ENCODE measurements at regions not wholly inside any gene's neighbourhood (a gene's known extent, or its start where the extent isn't known, plus 50 kb on each side); places are given as distances from the start of the nearest gene placed in this dataset.

DNA sequence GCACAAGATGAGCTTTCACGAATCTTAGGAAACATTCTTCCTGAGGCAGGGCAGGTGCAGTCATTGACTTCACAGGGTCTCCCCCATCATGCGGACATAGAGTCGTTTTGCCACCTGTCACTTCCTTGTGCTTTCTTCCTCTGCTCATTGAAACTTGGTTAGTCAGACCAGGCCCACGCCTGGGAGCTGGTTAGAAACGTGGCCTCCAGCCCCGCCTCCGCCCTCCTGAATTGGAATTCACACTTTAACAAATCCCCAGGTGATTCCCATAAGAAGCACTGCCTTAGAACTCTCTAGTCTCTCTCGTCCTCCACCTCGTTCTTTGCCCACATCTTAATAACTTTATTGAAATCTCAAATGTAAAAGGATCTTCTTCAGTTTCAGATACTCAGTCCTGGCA is 265.5 kb upstream of the FZD8 start:
- no peak for DNase-seq
- no peak overlapping the region for H3K4me3 Mint-ChIP-seq
- no peaks in the 10 kb centered on the region for H3K36me3 Mint-ChIP-seq (ENCODE audit: insufficient read depth)
- no peak for ATAC-seq
- no peaks in the 10 kb centered on the region for H3K4me1 Mint-ChIP-seq (ENCODE audit: low read depth)
- no peaks in the 10 kb centered on the region for H3K27me3 Mint-ChIP-seq (ENCODE audit: low read depth)
- no peaks in the 10 kb centered on the region for H3K9me3 Mint-ChIP-seq

DNA sequence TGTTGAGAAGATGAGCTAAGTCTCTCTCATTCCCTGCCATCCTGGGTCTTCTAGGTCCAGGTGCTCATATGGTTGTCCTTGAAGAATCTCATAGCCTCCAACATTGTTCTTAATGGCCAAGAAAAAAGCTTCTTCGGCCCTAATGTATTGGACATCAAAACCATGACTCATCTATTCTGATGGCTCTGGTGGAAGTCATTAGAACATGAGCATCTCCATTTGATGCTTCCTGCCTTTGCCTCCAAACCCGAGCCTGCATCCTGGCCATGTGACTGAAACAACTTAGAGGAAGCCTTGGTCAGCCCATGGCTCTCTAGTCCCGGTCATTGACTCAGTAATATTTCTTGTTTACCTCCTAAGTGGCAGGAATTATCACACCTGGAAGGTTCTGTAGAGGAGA is 264.1 kb upstream of the FZD8 start:
- Mint-ChIP-seq H3K4me3 (no peak overlapping the region), H3K4me1 (ENCODE audit: low read depth) (no peaks in the 10 kb centered on the region), H3K36me3 (ENCODE audit: insufficient read depth) (no peaks in the 10 kb centered on the region), H3K9me3 (peaks cover 3% of the 10 kb centered on the region), H3K27me3 (ENCODE audit: low read depth) (no peaks in the 10 kb centered on the region)
- DNase-seq: no peak
- ATAC-seq: no peak

DNA sequence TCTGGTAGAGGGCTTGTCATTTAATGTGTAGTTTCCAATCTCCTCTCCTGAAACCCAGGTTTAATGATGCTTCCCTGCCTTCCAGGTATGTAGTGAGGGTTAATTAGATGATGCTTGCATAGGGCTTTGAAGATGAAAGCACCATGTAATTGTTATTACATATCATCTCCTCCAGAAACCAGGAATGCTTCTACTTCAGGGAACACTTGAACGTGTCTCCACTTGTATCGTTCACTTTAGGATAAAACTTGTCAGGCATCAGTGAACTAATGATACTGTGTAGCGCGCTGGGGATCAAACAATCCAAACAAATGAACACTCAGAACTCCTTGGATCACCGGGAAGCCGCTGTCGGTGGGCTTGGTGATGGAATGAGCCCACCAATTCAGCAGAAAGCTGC is 260.9 kb upstream of the FZD8 start:
- peaks cover 3% of the 10 kb centered on the region for H3K9me3 Mint-ChIP-seq
- no peaks in the 10 kb centered on the region for H3K36me3 Mint-ChIP-seq (ENCODE audit: insufficient read depth)
- DNase-seq (no peak), ATAC-seq (no peak)
- no peaks in the 10 kb centered on the region for H3K4me1 Mint-ChIP-seq (ENCODE audit: low read depth)
- no peaks in the 10 kb centered on the region for H3K27me3 Mint-ChIP-seq (ENCODE audit: low read depth)
- H3K4me3 Mint-ChIP-seq: no peak overlapping the region

DNA sequence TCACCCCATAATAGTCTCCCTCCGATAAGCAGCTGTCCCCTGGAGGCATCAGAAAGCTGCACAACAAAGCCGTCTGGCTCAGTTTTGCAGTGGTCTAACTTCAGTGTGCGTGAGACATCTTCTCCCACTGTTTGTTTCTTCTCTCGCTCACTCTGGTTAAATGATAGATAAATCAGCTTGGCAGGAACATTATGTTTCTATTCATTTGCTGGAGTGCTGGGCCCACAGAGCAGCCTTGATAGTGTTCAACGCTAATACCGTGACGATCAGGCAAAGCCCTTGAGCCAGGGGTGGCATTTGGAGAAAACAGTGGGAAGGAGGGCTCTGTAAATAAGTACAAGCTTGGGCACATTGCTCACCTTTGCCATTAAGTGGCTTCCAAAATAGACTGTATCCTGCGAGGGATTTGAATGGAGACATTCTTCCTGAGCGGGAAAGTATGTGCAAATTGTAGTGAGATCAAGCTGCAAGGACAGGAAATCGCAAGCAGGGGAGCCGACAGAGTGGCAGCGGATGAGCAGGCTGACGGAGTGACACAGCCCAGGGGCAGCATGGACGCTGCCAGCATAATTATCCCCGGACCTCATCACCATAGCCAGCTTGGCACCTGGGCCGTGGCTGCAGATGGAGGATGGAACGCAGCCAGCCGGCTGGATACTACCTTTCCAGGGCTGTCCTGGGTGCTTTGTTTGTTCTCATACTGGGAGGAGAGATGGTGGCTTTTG is 256.8 kb upstream of the FZD8 start:
- Mint-ChIP-seq H3K27me3 (ENCODE audit: low read depth) (no peaks in the 10 kb centered on the region), H3K4me3 (no peak overlapping the region), H3K36me3 (ENCODE audit: insufficient read depth) (no peaks in the 10 kb centered on the region), H3K4me1 (ENCODE audit: low read depth) (no peaks in the 10 kb centered on the region), H3K9me3 (peaks cover 8% of the 10 kb centered on the region)
- ATAC-seq: no peak
- no peak for DNase-seq

DNA sequence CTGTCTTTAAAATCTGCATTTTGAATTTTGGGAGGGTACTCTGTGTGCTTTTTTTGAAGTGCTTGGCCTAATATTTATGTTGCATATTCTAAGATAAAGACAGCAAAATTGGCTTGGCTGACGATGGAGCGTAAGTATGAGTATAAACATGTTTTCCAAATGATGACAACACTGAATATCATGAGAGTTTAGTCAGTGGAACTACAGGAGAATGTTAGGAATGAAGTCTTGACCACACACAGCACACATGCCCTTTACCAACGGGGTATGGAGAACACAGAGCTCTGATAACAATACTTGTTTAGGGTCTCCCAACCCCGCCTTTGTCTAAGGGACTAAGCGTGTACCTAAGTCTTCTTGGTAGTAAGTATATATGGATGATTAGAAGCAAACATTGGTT is 253.9 kb upstream of the FZD8 start:
- H3K36me3 Mint-ChIP-seq (ENCODE audit: insufficient read depth): no peaks in the 10 kb centered on the region
- no peak for ATAC-seq
- no peak overlapping the region for H3K4me3 Mint-ChIP-seq
- peaks cover 7% of the 10 kb centered on the region for H3K9me3 Mint-ChIP-seq
- DNase-seq: no peak
- no peaks in the 10 kb centered on the region for H3K4me1 Mint-ChIP-seq (ENCODE audit: low read depth)
- H3K27me3 Mint-ChIP-seq (ENCODE audit: low read depth): no peaks in the 10 kb centered on the region

DNA sequence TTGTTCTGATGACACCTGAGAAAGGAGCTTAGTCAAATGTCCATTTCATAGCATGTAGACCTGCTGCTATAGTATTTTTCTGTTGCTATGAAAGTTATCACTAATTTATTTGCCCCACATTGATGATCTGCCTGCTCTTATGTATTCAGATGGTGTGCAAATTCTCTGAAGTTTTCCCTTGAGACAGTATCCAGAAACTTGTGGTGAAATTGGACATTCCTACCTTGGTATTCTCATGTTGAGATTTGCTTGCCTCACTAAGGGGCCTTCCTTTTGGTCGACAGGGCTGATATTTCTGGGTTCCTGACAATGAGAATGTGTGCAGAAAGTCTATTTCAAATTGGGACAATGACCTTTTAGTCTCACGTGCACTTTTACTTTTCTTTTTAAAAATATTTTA is 253.2 kb upstream of the FZD8 start:
- DNase-seq: no peak
- Mint-ChIP-seq H3K4me1 (ENCODE audit: low read depth) (no peaks in the 10 kb centered on the region), H3K36me3 (ENCODE audit: insufficient read depth) (no peaks in the 10 kb centered on the region), H3K27me3 (ENCODE audit: low read depth) (no peaks in the 10 kb centered on the region), H3K4me3 (no peak overlapping the region), H3K9me3 (peaks cover 7% of the 10 kb centered on the region)
- ATAC-seq: no peak

DNA sequence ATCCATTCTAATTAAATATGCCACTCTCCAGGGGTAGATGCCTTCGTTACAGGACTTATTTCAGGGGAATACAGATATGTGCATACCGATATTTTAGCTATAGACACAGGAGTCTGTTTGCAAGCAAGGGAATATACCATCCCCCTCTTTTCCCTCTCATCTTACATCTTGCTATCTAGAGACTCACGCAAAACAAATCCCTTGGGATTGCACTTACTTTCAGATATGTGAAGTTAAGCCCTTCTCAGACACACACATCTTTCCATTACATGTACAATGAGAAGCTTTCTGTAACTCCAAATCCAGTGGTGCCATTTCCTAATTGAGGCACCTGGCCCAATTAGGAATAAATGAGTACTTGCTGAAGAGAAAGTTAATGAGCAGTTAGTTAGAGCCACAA is 250.4 kb upstream of the FZD8 start:
- ATAC-seq: no peak
- Mint-ChIP-seq H3K27me3 (ENCODE audit: low read depth) (peaks cover 4% of the 10 kb centered on the region), H3K4me1 (ENCODE audit: low read depth) (no peaks in the 10 kb centered on the region), H3K4me3 (no peak overlapping the region), H3K36me3 (ENCODE audit: insufficient read depth) (no peaks in the 10 kb centered on the region), H3K9me3 (peaks cover 10% of the 10 kb centered on the region)
- DNase-seq: no peak

DNA sequence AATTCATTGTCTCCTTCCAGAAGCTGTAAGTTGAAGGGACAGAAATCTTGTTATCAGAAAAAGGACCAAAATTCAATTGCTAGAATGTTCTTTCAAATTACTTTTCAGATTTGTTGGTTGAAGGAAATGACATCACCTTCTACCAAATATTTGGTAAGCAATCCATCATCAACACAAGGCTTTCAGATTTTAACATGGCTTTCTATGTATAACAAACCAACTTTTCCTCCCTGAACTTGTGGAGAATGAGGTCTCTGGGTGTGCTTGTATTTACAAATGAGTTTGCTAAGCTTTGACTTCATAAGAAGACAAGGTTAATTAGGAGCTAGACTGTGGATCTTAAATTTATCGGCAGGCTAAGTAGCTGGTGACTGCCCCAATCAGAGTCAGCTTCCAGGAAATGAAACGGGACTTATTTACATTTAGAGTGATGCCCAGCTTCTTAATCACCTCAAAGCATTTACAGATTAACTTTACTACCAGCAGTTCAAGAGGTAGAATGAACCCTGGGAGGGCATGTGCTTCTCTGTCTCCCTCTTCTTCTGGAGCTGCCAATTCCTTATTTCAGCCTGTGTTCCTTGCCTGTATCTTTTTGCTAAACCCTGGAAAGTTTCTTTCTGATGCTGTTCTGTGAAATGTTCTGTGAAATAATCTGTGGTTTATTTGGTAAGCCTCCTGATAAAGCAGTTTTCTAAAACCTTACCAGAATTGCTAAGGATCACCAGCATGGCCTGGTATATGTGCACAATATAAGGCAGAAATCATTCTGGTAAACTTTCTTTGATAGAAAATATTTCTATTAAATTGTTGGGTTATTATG is 248.8 kb upstream of the FZD8 start:
- no peak overlapping the region for H3K4me3 Mint-ChIP-seq
- no peaks in the 10 kb centered on the region for H3K36me3 Mint-ChIP-seq (ENCODE audit: insufficient read depth)
- H3K4me1 Mint-ChIP-seq (ENCODE audit: low read depth): no peaks in the 10 kb centered on the region
- peaks cover 4% of the 10 kb centered on the region for H3K27me3 Mint-ChIP-seq (ENCODE audit: low read depth)
- no peak for DNase-seq
- peaks cover 10% of the 10 kb centered on the region for H3K9me3 Mint-ChIP-seq
- ATAC-seq: no peak

DNA sequence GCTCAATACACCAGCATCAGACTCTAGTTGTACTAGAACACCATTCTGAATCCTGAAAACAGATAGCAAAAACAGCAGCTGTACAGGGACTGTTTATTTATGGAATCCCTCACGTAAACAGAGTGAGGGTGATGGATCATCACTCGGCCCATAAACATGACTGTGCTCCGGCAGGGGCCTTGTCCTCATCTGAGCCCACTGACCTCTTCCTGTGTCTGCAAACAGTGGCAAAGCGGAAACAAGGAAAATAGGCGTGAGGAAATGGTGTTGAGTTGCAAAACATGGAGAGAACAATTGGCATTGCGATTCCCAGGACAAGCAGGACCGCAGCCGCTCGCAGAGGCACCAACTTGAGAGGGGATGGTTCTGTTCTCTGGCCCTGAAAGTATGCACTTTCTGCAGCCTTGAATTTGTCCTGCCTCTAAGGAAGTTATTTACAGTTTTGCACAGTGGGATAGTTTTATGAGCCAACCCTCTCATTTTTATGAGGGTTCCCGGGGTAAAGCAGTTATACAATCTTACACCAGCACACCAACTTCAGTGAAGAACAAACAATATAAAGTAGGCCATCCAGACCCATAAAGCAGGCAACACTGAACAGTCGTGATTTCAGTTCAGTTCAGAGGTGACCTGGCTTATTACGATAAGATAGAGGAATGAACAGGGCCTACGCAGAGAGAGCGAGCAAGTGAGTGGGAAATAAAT is 248.0 kb upstream of the FZD8 start:
- no peak for DNase-seq
- no peaks in the 10 kb centered on the region for H3K4me1 Mint-ChIP-seq (ENCODE audit: low read depth)
- no peaks in the 10 kb centered on the region for H3K36me3 Mint-ChIP-seq (ENCODE audit: insufficient read depth)
- H3K9me3 Mint-ChIP-seq: peaks cover 10% of the 10 kb centered on the region
- H3K4me3 Mint-ChIP-seq: no peak overlapping the region
- no peak for ATAC-seq
- H3K27me3 Mint-ChIP-seq (ENCODE audit: low read depth): peaks cover 4% of the 10 kb centered on the region

DNA sequence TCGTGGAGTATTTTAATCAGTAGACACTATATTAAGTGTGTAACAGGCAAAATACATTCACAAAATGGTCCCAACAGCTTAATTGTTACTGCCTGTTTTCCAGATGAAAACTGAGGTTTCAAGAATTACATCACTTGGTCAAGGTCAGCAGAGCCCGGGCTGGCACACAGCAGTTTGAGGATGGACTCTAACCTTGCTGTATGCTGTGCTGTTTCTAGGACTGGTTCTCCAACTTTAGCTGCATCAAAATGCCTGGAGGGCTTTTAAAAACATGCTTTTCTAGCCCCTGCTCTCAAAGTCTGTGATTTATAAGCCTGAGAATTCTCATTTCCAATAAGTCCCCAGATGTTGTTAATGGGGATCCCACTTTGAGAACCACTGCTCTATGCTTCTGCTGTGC is 247.1 kb upstream of the FZD8 start:
- Mint-ChIP-seq H3K27me3 (ENCODE audit: low read depth) (peaks cover 4% of the 10 kb centered on the region), H3K4me1 (ENCODE audit: low read depth) (no peaks in the 10 kb centered on the region), H3K9me3 (peaks cover 7% of the 10 kb centered on the region), H3K36me3 (ENCODE audit: insufficient read depth) (no peaks in the 10 kb centered on the region), H3K4me3 (no peak overlapping the region)
- DNase-seq (no peak), ATAC-seq (no peak)

DNA sequence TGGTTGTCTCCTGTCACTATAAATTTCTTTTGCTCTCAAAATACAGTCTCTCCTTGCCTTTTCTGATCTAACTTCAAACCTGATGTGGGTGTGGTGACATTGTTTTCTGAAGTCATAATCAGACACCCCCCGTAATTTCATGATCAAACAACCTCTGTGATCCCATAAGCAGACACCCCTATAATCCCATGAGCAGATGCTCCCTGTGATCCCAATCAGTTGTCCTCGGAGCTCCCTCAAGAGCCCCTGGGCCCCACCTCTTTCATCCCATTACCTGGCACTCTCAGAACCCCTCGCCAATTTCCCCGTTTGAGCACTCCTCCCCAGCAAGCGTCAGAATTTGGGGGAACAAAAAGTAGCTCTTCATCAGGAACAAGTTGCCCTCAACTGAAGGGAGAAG is 246.3 kb upstream of the FZD8 start:
- H3K36me3 Mint-ChIP-seq (ENCODE audit: insufficient read depth): no peaks in the 10 kb centered on the region
- no peak for DNase-seq
- no peak for ATAC-seq
- no peak overlapping the region for H3K4me3 Mint-ChIP-seq
- peaks cover 7% of the 10 kb centered on the region for H3K9me3 Mint-ChIP-seq
- H3K27me3 Mint-ChIP-seq (ENCODE audit: low read depth): peaks cover 4% of the 10 kb centered on the region
- H3K4me1 Mint-ChIP-seq (ENCODE audit: low read depth): no peaks in the 10 kb centered on the region

DNA sequence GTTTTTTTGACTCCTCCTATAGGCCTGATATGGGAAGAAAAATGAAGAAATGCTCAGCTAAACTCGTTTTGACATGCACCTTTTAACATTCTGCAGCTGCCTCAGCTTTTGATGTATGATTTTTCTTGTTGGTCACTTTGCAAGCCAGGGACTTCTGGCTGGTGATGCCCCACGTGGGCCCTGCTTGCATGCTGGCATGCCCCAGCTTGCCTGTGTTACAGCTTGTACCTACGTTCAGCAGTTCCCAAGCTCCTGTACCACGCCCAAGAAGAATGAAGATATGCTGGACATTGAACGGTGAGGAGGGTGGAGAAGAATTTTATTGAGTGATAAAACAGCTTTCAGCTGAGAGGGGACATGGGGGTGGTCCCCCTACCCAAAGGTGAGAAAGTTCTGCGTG is 245.6 kb upstream of the FZD8 start:
- H3K4me3 Mint-ChIP-seq: no peak overlapping the region
- H3K36me3 Mint-ChIP-seq (ENCODE audit: insufficient read depth): no peaks in the 10 kb centered on the region
- H3K27me3 Mint-ChIP-seq (ENCODE audit: low read depth): peaks cover 4% of the 10 kb centered on the region
- H3K4me1 Mint-ChIP-seq (ENCODE audit: low read depth): no peaks in the 10 kb centered on the region
- ATAC-seq (no peak), DNase-seq (no peak)
- H3K9me3 Mint-ChIP-seq: peaks cover 7% of the 10 kb centered on the region

DNA sequence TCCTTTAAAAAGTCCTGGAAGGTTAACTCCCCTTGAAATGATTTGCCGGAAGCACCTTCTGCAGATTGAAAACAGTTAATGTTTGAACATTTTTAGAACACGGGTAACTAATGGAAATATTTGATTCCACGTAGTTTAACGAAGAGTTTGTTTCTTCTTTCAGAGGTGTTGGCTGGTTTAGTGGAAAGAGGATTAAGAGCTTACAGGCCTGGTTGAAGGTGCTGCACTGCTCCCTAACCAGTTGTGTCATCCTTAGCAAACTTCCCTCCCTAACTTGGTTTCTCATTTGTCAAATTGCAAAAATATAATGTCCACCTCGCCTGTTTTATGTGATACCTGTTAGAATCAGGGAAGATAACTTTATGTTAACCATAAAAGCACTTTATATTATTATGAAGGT is 243.0 kb upstream of the FZD8 start:
- Mint-ChIP-seq H3K9me3 (peaks cover 7% of the 10 kb centered on the region), H3K4me1 (ENCODE audit: low read depth) (no peaks in the 10 kb centered on the region), H3K4me3 (no peak overlapping the region), H3K27me3 (ENCODE audit: low read depth) (peaks cover 4% of the 10 kb centered on the region), H3K36me3 (ENCODE audit: insufficient read depth) (no peaks in the 10 kb centered on the region)
- no peak for ATAC-seq
- no peak for DNase-seq

DNA sequence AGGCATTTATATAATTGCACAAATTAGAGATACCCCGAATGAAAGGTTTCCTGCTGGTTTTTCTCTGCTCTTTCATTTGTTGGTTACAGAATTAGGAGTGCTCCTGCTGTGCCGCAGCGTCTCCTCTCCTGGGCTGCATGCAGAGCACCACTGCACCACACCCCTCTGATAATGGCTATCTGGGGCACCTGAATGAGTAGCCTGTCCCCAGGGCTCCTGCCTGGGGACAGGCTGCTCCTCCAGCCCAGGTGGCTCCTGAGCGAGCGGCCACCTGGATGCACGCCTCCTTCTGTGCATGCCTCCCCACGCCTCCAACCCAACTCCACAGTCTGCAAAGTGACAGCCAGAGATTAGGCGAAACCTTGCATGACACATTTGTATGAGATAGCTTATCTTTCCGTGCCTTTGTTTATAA is 242.6 kb upstream of the FZD8 start:
- DNase-seq: no peak
- no peaks in the 10 kb centered on the region for H3K4me1 Mint-ChIP-seq (ENCODE audit: low read depth)
- no peak for ATAC-seq
- no peaks in the 10 kb centered on the region for H3K36me3 Mint-ChIP-seq (ENCODE audit: insufficient read depth)
- H3K27me3 Mint-ChIP-seq (ENCODE audit: low read depth): peaks cover 4% of the 10 kb centered on the region
- peaks cover 7% of the 10 kb centered on the region for H3K9me3 Mint-ChIP-seq
- H3K4me3 Mint-ChIP-seq: no peak overlapping the region
